ENCODE measurements at regions not wholly inside any gene's neighbourhood (a gene's known extent, or its start where the extent isn't known, plus 50 kb on each side); places are given as distances from the start of the nearest gene placed in this dataset.
"Not testable (repeated sequence)": the region's sequence is repeated elsewhere in the genome, so short reads cannot be mapped to it uniquely, and the experiment has no call there.

- H3K27me3 ChIP-seq (ENCODE audit: control insufficient read depth in 1 of 2, insufficient read depth in 2 of 2, low read length in 1 of 2) = no peaks in the 10 kb centered on the region
- H3K9me3 ChIP-seq (ENCODE audit: control insufficient read depth, low read length) = no peaks in the 10 kb centered on the region
- no peaks in the 10 kb centered on the region for H3K36me3 ChIP-seq (ENCODE audit: control insufficient read depth in 1 of 2, insufficient read depth in 2 of 2, low read length in 1 of 2)
- 33% methylated on average over 25 of the region's 25 CpGs for WGBS, 2 donors
- H3K27ac ChIP-seq (ENCODE audit: low read depth in 1 of 2, low read length in 2 of 2) = no peak overlapping the region
- DNase-seq (no peak), ATAC-seq (ENCODE audit: low FRiP score) (peak; percentile 69)
- H3K4me3 ChIP-seq (ENCODE audit: low read length in 2 of 2) = no peak overlapping the region
- intact Hi-C loops (cut with DNase I) = no loop called here
- H3K4me1 ChIP-seq (ENCODE audit: control insufficient read depth in 1 of 2, insufficient read depth in 2 of 2, low read length in 2 of 2) = no peaks in the 10 kb centered on the region
Measured at GRCh38 chr22:19607192-19608002, 83.2 kb upstream of the CLDN5 start.

- Histone ChIP-seq H3K27ac (ENCODE audit: low read depth in 1 of 2, low read length in 2 of 2) (no peak overlapping the region), H3K9me3 (ENCODE audit: control insufficient read depth, low read length) (no peaks in the 10 kb centered on the region), H3K27me3 (ENCODE audit: control insufficient read depth in 1 of 2, insufficient read depth in 2 of 2, low read length in 1 of 2) (no peaks in the 10 kb centered on the region), H3K4me3 (ENCODE audit: low read length in 2 of 2) (no peak overlapping the region), H3K4me1 (ENCODE audit: control insufficient read depth in 1 of 2, insufficient read depth in 2 of 2, low read length in 2 of 2) (no peaks in the 10 kb centered on the region), H3K36me3 (ENCODE audit: control insufficient read depth in 1 of 2, insufficient read depth in 2 of 2, low read length in 1 of 2) (no peaks in the 10 kb centered on the region)
- DNase-seq (no peak), ATAC-seq (ENCODE audit: low FRiP score) (no peak)
- WGBS, 2 donors = 58% methylated on average over 11 of the region's 11 CpGs
- intact Hi-C loops (cut with DNase I) = no loop called here
Measured at GRCh38 chr22:19608003-19608690, 83.9 kb upstream of the CLDN5 start.

- ATAC-seq (ENCODE audit: low FRiP score); H3K9me3 ChIP-seq (ENCODE audit: control insufficient read depth, low read length); H3K4me1 ChIP-seq (ENCODE audit: control insufficient read depth in 1 of 2, insufficient read depth in 2 of 2, low read length in 2 of 2); H3K36me3 ChIP-seq (ENCODE audit: control insufficient read depth in 1 of 2, insufficient read depth in 2 of 2, low read length in 1 of 2); intact Hi-C loops (cut with DNase I); H3K27me3 ChIP-seq (ENCODE audit: control insufficient read depth in 1 of 2, insufficient read depth in 2 of 2, low read length in 1 of 2); H3K27ac ChIP-seq (ENCODE audit: low read depth in 1 of 2, low read length in 2 of 2); H3K4me3 ChIP-seq (ENCODE audit: low read length in 2 of 2): not testable (repeated sequence)
- WGBS, 2 donors = 85% methylated on average over 8 of the region's 8 CpGs
- DNase-seq = peak in 1 of 2 donors; percentile 16
Measured at GRCh38 chr22:19609753-19610152, 85.5 kb upstream of the CLDN5 start.

GRCh38 chr22:19610518-19611253 lies 86.5 kb upstream of the CLDN5 start:
- no peaks in the 10 kb centered on the region for H3K4me1 ChIP-seq (ENCODE audit: control insufficient read depth in 1 of 2, insufficient read depth in 2 of 2, low read length in 2 of 2)
- DNase-seq = peak in 1 of 2 donors; percentile 48
- H3K27ac ChIP-seq (ENCODE audit: low read depth in 1 of 2, low read length in 2 of 2) = no peak overlapping the region
- 60 to 64% methylated on average over 14 of the region's 14 CpGs for WGBS, 2 donors
- no peak overlapping the region for H3K4me3 ChIP-seq (ENCODE audit: low read length in 2 of 2)
- no peaks in the 10 kb centered on the region for H3K27me3 ChIP-seq (ENCODE audit: control insufficient read depth in 1 of 2, insufficient read depth in 2 of 2, low read length in 1 of 2)
- ATAC-seq (ENCODE audit: low FRiP score) = no peak
- no peaks in the 10 kb centered on the region for H3K9me3 ChIP-seq (ENCODE audit: control insufficient read depth, low read length)
- no peaks in the 10 kb centered on the region for H3K36me3 ChIP-seq (ENCODE audit: control insufficient read depth in 1 of 2, insufficient read depth in 2 of 2, low read length in 1 of 2)
- intact Hi-C loops (cut with DNase I) = no loop called here

- Histone ChIP-seq H3K27me3 (ENCODE audit: control insufficient read depth in 1 of 2, insufficient read depth in 2 of 2, low read length in 1 of 2) (no peaks in the 10 kb centered on the region), H3K36me3 (ENCODE audit: control insufficient read depth in 1 of 2, insufficient read depth in 2 of 2, low read length in 1 of 2) (no peaks in the 10 kb centered on the region), H3K4me3 (ENCODE audit: low read length in 2 of 2) (no peak overlapping the region), H3K4me1 (ENCODE audit: control insufficient read depth in 1 of 2, insufficient read depth in 2 of 2, low read length in 2 of 2) (no peaks in the 10 kb centered on the region), H3K27ac (ENCODE audit: low read depth in 1 of 2, low read length in 2 of 2) (no peak overlapping the region), H3K9me3 (ENCODE audit: control insufficient read depth, low read length) (no peaks in the 10 kb centered on the region)
- 90 to 93% methylated on average over 16 of the region's 16 CpGs for WGBS, 2 donors
- intact Hi-C loops (cut with DNase I) = no loop called here
- ATAC-seq (ENCODE audit: low FRiP score) (no peak), DNase-seq (peak in 1 of 2 donors; percentile 51)
Measured at GRCh38 chr22:19611590-19611989, 87.4 kb upstream of the CLDN5 start.

GRCh38 chr22:19612866-19613572 lies 88.8 kb upstream of the CLDN5 start:
- ATAC-seq (ENCODE audit: low FRiP score) (no peak), DNase-seq (peak in 1 of 2 donors; percentile 51)
- Histone ChIP-seq H3K36me3 (ENCODE audit: control insufficient read depth in 1 of 2, insufficient read depth in 2 of 2, low read length in 1 of 2) (no peaks in the 10 kb centered on the region), H3K4me1 (ENCODE audit: control insufficient read depth in 1 of 2, insufficient read depth in 2 of 2, low read length in 2 of 2) (no peaks in the 10 kb centered on the region), H3K27ac (ENCODE audit: low read depth in 1 of 2, low read length in 2 of 2) (no peak overlapping the region), H3K27me3 (ENCODE audit: control insufficient read depth in 1 of 2, insufficient read depth in 2 of 2, low read length in 1 of 2) (no peaks in the 10 kb centered on the region), H3K4me3 (ENCODE audit: low read length in 2 of 2) (no peak overlapping the region), H3K9me3 (ENCODE audit: control insufficient read depth, low read length) (no peaks in the 10 kb centered on the region)
- WGBS, 2 donors = 79 to 82% methylated on average over 16 of the region's 16 CpGs
- intact Hi-C loops (cut with DNase I) = no loop called here

GRCh38 chr22:19614536-19614863 lies 90.3 kb upstream of the CLDN5 start:
- Histone ChIP-seq H3K27me3 (ENCODE audit: control insufficient read depth in 1 of 2, insufficient read depth in 2 of 2, low read length in 1 of 2) (no peaks in the 10 kb centered on the region), H3K4me1 (ENCODE audit: control insufficient read depth in 1 of 2, insufficient read depth in 2 of 2, low read length in 2 of 2) (no peaks in the 10 kb centered on the region), H3K4me3 (ENCODE audit: low read length in 2 of 2) (no peak overlapping the region), H3K27ac (ENCODE audit: low read depth in 1 of 2, low read length in 2 of 2) (no peak overlapping the region), H3K36me3 (ENCODE audit: control insufficient read depth in 1 of 2, insufficient read depth in 2 of 2, low read length in 1 of 2) (no peaks in the 10 kb centered on the region), H3K9me3 (ENCODE audit: control insufficient read depth, low read length) (no peaks in the 10 kb centered on the region)
- intact Hi-C loops (cut with DNase I) = no loop called here
- 43 to 48% methylated on average over 2 of the region's 2 CpGs for WGBS, 2 donors
- ATAC-seq (ENCODE audit: low FRiP score) (no peak), DNase-seq (peak in 1 of 2 donors; percentile 6)

- intact Hi-C loops (cut with DNase I) = no loop called here
- no peak overlapping the region for H3K27ac ChIP-seq (ENCODE audit: low read depth in 1 of 2, low read length in 2 of 2)
- no peaks in the 10 kb centered on the region for H3K9me3 ChIP-seq (ENCODE audit: control insufficient read depth, low read length)
- no peaks in the 10 kb centered on the region for H3K4me1 ChIP-seq (ENCODE audit: control insufficient read depth in 1 of 2, insufficient read depth in 2 of 2, low read length in 2 of 2)
- ATAC-seq (ENCODE audit: low FRiP score) (no peak), DNase-seq (peak in 1 of 2 donors; percentile 33)
- H3K36me3 ChIP-seq (ENCODE audit: control insufficient read depth in 1 of 2, insufficient read depth in 2 of 2, low read length in 1 of 2) = no peaks in the 10 kb centered on the region
- no peak overlapping the region for H3K4me3 ChIP-seq (ENCODE audit: low read length in 2 of 2)
- 51 to 57% methylated on average over 13 of the region's 13 CpGs for WGBS, 2 donors
- no peaks in the 10 kb centered on the region for H3K27me3 ChIP-seq (ENCODE audit: control insufficient read depth in 1 of 2, insufficient read depth in 2 of 2, low read length in 1 of 2)
Measured at GRCh38 chr22:19615001-19615461, 90.8 kb upstream of the CLDN5 start.
